HCT116 (cell line): ENCODE measurements at regions not wholly inside any gene's neighbourhood (a gene's known extent, or its start where the extent isn't known, plus 50 kb on each side); places are given as distances from the start of the nearest gene placed in this dataset.

Source experiments
- ATAC-seq: fragments of 200-7000 bp; cut with Tn5 transposase; 2 replicates; pipeline ENCODE4 v1.9.1; 2020; ENCODE audit warnings: mild to moderate bottlenecking, moderate library complexity
- BruUV-seq: library from RNA; stranded (reverse); fragments of 400-500 nt; replicated peaks from 2 replicates; lab custom pipeline; 2021; lab: Mats Ljungman, UMichigan
- CTCF ChIA-PET: fragments of 300-600 bp; sonication (Branson Sonifier 250); formaldehyde crosslinking; loops from one replicate; lab custom pipeline; 2021; ENCODE audit warnings: antibody characterized with exemption; lab: Charles Lee
- POLR2A ChIA-PET: fragments of 300-600, 350-600 bp; sonication (Branson Sonifier 250); formaldehyde crosslinking; loops from one replicate; lab custom pipeline; 2021; ENCODE audit warnings: antibody characterized with exemption; lab: Charles Lee
- RAD21 ChIA-PET, 2 experiments: fragments of 300-600 bp; sonication (Branson Sonifier 250); formaldehyde crosslinking; loops; one replicate each; lab custom pipeline; 2023; ENCODE audit warnings: low total read pairs in 2 of 2; ENCODE audit not compliant: uncharacterized antibody in 2 of 2, unreplicated experiment in 2 of 2, low non-redundant PET in 1 of 2; lab: Charles Lee
- DNase-seq: peaks from one replicate; pipeline ENCODE4 v3.0.0-alpha.2; 2010; ENCODE audit warnings: low read depth, low spot score
- H2AFZ ChIP-seq: fragments of 200-600 bp; shearing (Covaris generic), sonication (generic); 2 replicates; pipeline ENCODE4 v1.6.1; 2017; ENCODE audit warnings: low read depth, mixed run types, mixed read lengths, antibody characterized with exemption, low read length; ENCODE audit not compliant: poor library complexity, severe bottlenecking
- H3K27ac ChIP-seq: 2 replicates; pipeline ENCODE4 v1.5.1; 2012; ENCODE audit warnings: low read depth, low read length
- H3K27me3 ChIP-seq: fragments of 200-600 bp; sonication (generic); 2 replicates; pipeline ENCODE4 v1.6.1; 2016; ENCODE audit warnings: mixed run types, low read length, mixed read lengths; ENCODE audit not compliant: insufficient read depth
- H3K36me3 ChIP-seq, 2 experiments: fragments of 200-500 bp in 1 of 2; fragments of 200-600 bp in 1 of 2; sonication (Bioruptor generic) in 1 of 2; sonication (generic) in 1 of 2; 2 replicates each; pipeline versions ENCODE4 v1.5.1 to v1.6.1; 2014 to 2016; ENCODE audit warnings: low read length in 2 of 2, inconsistent platforms in 1 of 2, mixed read lengths in 1 of 2, mixed run types in 1 of 2; ENCODE audit not compliant: insufficient read depth in 2 of 2, control insufficient read depth in 1 of 2
- H3K4me1 ChIP-seq, 2 experiments: fragments of 200-600 bp in 1 of 2; sonication (generic) in 1 of 2; 2 replicates each; pipeline versions ENCODE4 v1.5.1 to v1.6.1; 2012 to 2017; ENCODE audit warnings: low read length in 2 of 2, inconsistent platforms in 1 of 2, mild to moderate bottlenecking in 1 of 2, mixed read lengths in 1 of 2, mixed run types in 1 of 2, moderate library complexity in 1 of 2; ENCODE audit not compliant: insufficient read depth in 2 of 2, control insufficient read depth in 1 of 2
- H3K4me2 ChIP-seq: fragments of 200-600 bp; sonication (generic); 2 replicates; pipeline ENCODE4 v1.6.1; 2017; ENCODE audit warnings: mixed run types, low read length, mixed read lengths
- H3K4me3 ChIP-seq, 2 experiments: fragments of 200-600 bp in 1 of 2; sonication (generic) in 1 of 2; replicated peaks in 1 of 2; 2 replicates each; pipeline ENCODE4 v1.5.1; 2011 to 2016; ENCODE audit warnings: low read length in 2 of 2, control low read depth in 1 of 2, low read depth in 1 of 2, mild to moderate bottlenecking in 1 of 2, mixed read lengths in 1 of 2, mixed run types in 1 of 2
- H3K79me2 ChIP-seq: fragments of 200-600 bp; sonication (generic); 2 replicates; pipeline ENCODE4 v1.6.1; 2017; ENCODE audit warnings: mild to moderate bottlenecking, mixed run types, low read length, moderate library complexity, mixed read lengths; ENCODE audit not compliant: insufficient read depth
- H3K9ac ChIP-seq: fragments of 200-600 bp; sonication (generic); 2 replicates; pipeline ENCODE4 v1.6.1; 2016; ENCODE audit warnings: low read length, mixed read lengths
- H3K9me2 ChIP-seq: fragments of 200-600 bp; sonication (generic), shearing (Covaris generic); 2 replicates; pipeline ENCODE4 v1.6.1; 2017; ENCODE audit warnings: mixed run types, mild to moderate bottlenecking, moderate library complexity; ENCODE audit not compliant: insufficient read depth
- H3K9me3 ChIP-seq, 2 experiments: fragments of 200-500 bp in 1 of 2; fragments of 200-600 bp in 1 of 2; sonication (Bioruptor generic) in 1 of 2; sonication (generic) in 1 of 2; 2 replicates each; pipeline ENCODE4 v1.6.1; 2014 to 2017; ENCODE audit warnings: low read length in 2 of 2, mixed read lengths in 2 of 2, inconsistent platforms in 1 of 2, low read depth in 1 of 2, mild to moderate bottlenecking in 1 of 2, mixed run types in 1 of 2, moderate library complexity in 1 of 2; ENCODE audit not compliant: control insufficient read depth in 1 of 2, insufficient read depth in 1 of 2
- H4K20me1 ChIP-seq: fragments of 200-600 bp; sonication (generic), shearing (Covaris generic); 2 replicates; pipeline ENCODE4 v1.6.1; 2017; ENCODE audit warnings: mixed run types, mild to moderate bottlenecking, moderate library complexity; ENCODE audit not compliant: insufficient read depth
- ATF3 ChIP-seq: IDR thresholded peaks from 2 replicates; pipeline ENCODE4 v1.6.1; 2012
- CBX3 ChIP-seq: IDR thresholded peaks from 2 replicates; pipeline ENCODE4 v1.6.1; 2012; ENCODE audit warnings: low read depth
- CEBPB ChIP-seq: IDR thresholded peaks from 2 replicates; pipeline ENCODE4 v1.6.1; 2012; ENCODE audit warnings: low read depth
- CTCF ChIP-seq, 3 experiments: fragments of 200-600 bp in 1 of 3; sonication (generic) in 1 of 3; IDR thresholded peaks in 2 of 3; conservative IDR thresholded peaks in 1 of 3; 2 replicates each; pipeline ENCODE4 v1.5.1; 2012 to 2017; ENCODE audit warnings: low read depth in 2 of 3, low read length in 2 of 3, antibody characterized with exemption in 1 of 3, borderline replicate concordance in 1 of 3, control low read depth in 1 of 3, mild to moderate bottlenecking in 1 of 3, mixed read lengths in 1 of 3, mixed run types in 1 of 3, moderate library complexity in 1 of 3; ENCODE audit not compliant: insufficient read depth in 1 of 3
- EGR1 ChIP-seq: IDR thresholded peaks from 2 replicates; pipeline ENCODE4 v1.6.1; 2012; ENCODE audit warnings: low read depth
- ELF1 ChIP-seq: IDR thresholded peaks from 2 replicates; pipeline ENCODE4 v1.6.1; 2012; ENCODE audit warnings: low read depth, borderline replicate concordance
- EZH2 ChIP-seq: fragments of 200-600 bp; sonication (generic); IDR thresholded peaks from 2 replicates; pipeline ENCODE4 v1.6.1; 2017; ENCODE audit warnings: antibody characterized with exemption, mixed run types
- EZH2phosphoT487 ChIP-seq: fragments of 200-600 bp; IDR thresholded peaks from 2 replicates; pipeline ENCODE4 v1.6.1; 2018; ENCODE audit warnings: antibody characterized with exemption, borderline replicate concordance
- FOSL1 ChIP-seq: IDR thresholded peaks from 2 replicates; pipeline ENCODE4 v1.6.1; 2012; ENCODE audit warnings: low read depth
- JUND ChIP-seq: IDR thresholded peaks from 2 replicates; pipeline ENCODE4 v1.6.1; 2012
- MAX ChIP-seq: IDR thresholded peaks from 2 replicates; pipeline ENCODE4 v1.6.1; 2012
- POLR2A ChIP-seq: IDR thresholded peaks from 2 replicates; pipeline ENCODE4 v1.7.0; 2011; ENCODE audit warnings: borderline replicate concordance; ENCODE audit not compliant: insufficient read depth, insufficient read length; ENCODE audit errors: extremely low read depth
- POLR2AphosphoS5 ChIP-seq: IDR thresholded peaks from 2 replicates; pipeline ENCODE4 v1.6.1; 2011; ENCODE audit warnings: mild to moderate bottlenecking, low read depth, low read length, moderate library complexity
- RAD21 ChIP-seq: IDR thresholded peaks from 2 replicates; pipeline ENCODE4 v1.6.1; 2012; ENCODE audit warnings: low read depth, mild to moderate bottlenecking
- REST ChIP-seq: IDR thresholded peaks from 2 replicates; pipeline ENCODE4 v1.6.1; 2012; ENCODE audit warnings: low read depth
- SP1 ChIP-seq: IDR thresholded peaks from 2 replicates; pipeline ENCODE4 v1.6.1; 2012; ENCODE audit warnings: low read depth
- SRF ChIP-seq: IDR thresholded peaks from 2 replicates; pipeline ENCODE4 v1.6.1; 2012; ENCODE audit warnings: low read depth
- ZBTB33 ChIP-seq: IDR thresholded peaks from 2 replicates; pipeline ENCODE4 v1.6.1; 2011; ENCODE audit warnings: mild to moderate bottlenecking, low read length, moderate library complexity; ENCODE audit not compliant: insufficient replicate concordance; ENCODE audit errors: extremely low read depth
- ZFX ChIP-seq: fragments of 450-650 bp; IDR thresholded peaks from 2 replicates; pipeline ENCODE4 v1.6.1; 2017
- ZNF274 ChIP-seq: fragments of 200-500 bp; sonication (Bioruptor generic); IDR thresholded peaks from 2 replicates; pipeline ENCODE4 v1.6.1; 2014; ENCODE audit warnings: mild to moderate bottlenecking, low read depth, low read length, inconsistent platforms
- intact Hi-C: fragments of 100-400 bp; cut with micrococcal nuclease; formaldehyde crosslinking; loops from 2 replicates; pipeline ENCODE4 v1.10.0; 2022

GRCh38 chr6:6966127-6966526 is 141.6 kb upstream of the RREB1 start (continued):
- TF ChIP-seq SP1 (no peak), ELF1 (no peak), ATF3 (no peak)

- no peak overlapping the region for H3K4me3 ChIP-seq
- no peak for ATAC-seq
- RAD21 ChIA-PET, result no interaction called here
- no peaks in the 10 kb centered on the region for H3K27me3 ChIP-seq
- CTCF ChIA-PET, result no interaction called here
- no peaks in the 10 kb centered on the region for H4K20me1 ChIP-seq
- POLR2A ChIA-PET, result no interaction called here
- H3K4me2 ChIP-seq, result no peak overlapping the region
- no peak for DNase-seq
- no peaks in the 10 kb centered on the region for H3K36me3 ChIP-seq
- intact Hi-C loops, result no loop called here
- BruUV-seq, result no TSS peak
- H3K9ac ChIP-seq, result no peak overlapping the region
- H2AFZ ChIP-seq, result no peak overlapping the region
- no peaks in the 10 kb centered on the region for H3K79me2 ChIP-seq
- H3K9me2 ChIP-seq, result no peaks in the 10 kb centered on the region
- H3K4me1 ChIP-seq, result peaks cover 7 to 26% of the 10 kb centered on the region in 2 experiments; a peak in 3 of 4 replicates
- no peak overlapping the region for H3K27ac ChIP-seq
- no peaks in the 10 kb centered on the region for H3K9me3 ChIP-seq
- TF ChIP-seq JUND, result no peak
- TF ChIP-seq CBX3, result no peak
- no peak for TF ChIP-seq FOSL1
- no peak for TF ChIP-seq ZNF274
- no peak for TF ChIP-seq POLR2A
- TF ChIP-seq EGR1, result no peak
- no peak for TF ChIP-seq CEBPB
- TF ChIP-seq RAD21, result no peak
- TF ChIP-seq ZFX, result no peak
- no peak for TF ChIP-seq CTCF (IDR thresholded peaks at IDR 0.05 in 2 of 3, conservative IDR thresholded peaks at IDR 0.05 in 1 of 3; ENCODE audit: borderline replicate concordance in 1 of 3, insufficient read depth in 1 of 3, low read depth in 2 of 3, low read length in 2 of 3)
- no peak for TF ChIP-seq SRF
- TF ChIP-seq ATF3, result no peak
- TF ChIP-seq MAX, result no peak
- no peak for TF ChIP-seq ELF1
- no peak for TF ChIP-seq EZH2
- no peak for TF ChIP-seq POLR2AphosphoS5
- TF ChIP-seq REST, result no peak
- TF ChIP-seq EZH2phosphoT487, result no peak
- no peak for TF ChIP-seq ZBTB33
These were observed 141.2 kb upstream of the RREB1 start for GRCh38 chr6:6966569-6966968.
